ENCODE measurements at regions not wholly inside any gene's neighbourhood (a gene's known extent, or its start where the extent isn't known, plus 50 kb on each side); places are given as distances from the start of the nearest gene placed in this dataset.
"Not testable (repeated sequence)": the region's sequence is repeated elsewhere in the genome, so short reads cannot be mapped to it uniquely, and the experiment has no call there.

- TF ChIP-seq, protein P1, sequence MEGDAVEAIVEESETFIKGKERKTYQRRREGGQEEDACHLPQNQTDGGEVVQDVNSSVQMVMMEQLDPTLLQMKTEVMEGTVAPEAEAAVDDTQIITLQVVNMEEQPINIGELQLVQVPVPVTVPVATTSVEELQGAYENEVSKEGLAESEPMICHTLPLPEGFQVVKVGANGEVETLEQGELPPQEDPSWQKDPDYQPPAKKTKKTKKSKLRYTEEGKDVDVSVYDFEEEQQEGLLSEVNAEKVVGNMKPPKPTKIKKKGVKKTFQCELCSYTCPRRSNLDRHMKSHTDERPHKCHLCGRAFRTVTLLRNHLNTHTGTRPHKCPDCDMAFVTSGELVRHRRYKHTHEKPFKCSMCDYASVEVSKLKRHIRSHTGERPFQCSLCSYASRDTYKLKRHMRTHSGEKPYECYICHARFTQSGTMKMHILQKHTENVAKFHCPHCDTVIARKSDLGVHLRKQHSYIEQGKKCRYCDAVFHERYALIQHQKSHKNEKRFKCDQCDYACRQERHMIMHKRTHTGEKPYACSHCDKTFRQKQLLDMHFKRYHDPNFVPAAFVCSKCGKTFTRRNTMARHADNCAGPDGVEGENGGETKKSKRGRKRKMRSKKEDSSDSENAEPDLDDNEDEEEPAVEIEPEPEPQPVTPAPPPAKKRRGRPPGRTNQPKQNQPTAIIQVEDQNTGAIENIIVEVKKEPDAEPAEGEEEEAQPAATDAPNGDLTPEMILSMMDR (conservative IDR thresholded peaks at IDR 0.05; ENCODE audit: low read depth, low read length) = not testable (repeated sequence)
- TF ChIP-seq EZH2 (IDR thresholded peaks at IDR 0.05; ENCODE audit: low read length, unreplicated experiment) = not testable (repeated sequence)
Measured at GRCh38 chr3:125685741-125686140, 90.4 kb upstream of the OSBPL11 start.
